Fibroblast of skin of abdomen (primary cell): ENCODE measurements at regions not wholly inside any gene's neighbourhood (a gene's known extent, or its start where the extent isn't known, plus 50 kb on each side); places are given as distances from the start of the nearest gene placed in this dataset.
"Not testable (repeated sequence)": the region's sequence is repeated elsewhere in the genome, so short reads cannot be mapped to it uniquely, and the experiment has no call there.

Experiments
- DNase-seq: peaks from one replicate; pipeline ENCODE4 v3.0.0-alpha.2; 2013

GRCh38 chr11:133636711-133637355, 104.5 kb upstream of the OPCML start:
- DNase-seq: no peak

GRCh38 chr11:133635244-133635739, 103.0 kb upstream of the OPCML start:
- no peak for DNase-seq

GRCh38 chr11:133628371-133628770, 96.1 kb upstream of the OPCML start:
- not testable (repeated sequence) for DNase-seq

- DNase-seq: no peak
Observed at GRCh38 chr11:133621611-133622010, 89.3 kb upstream of the OPCML start.

GRCh38 chr11:133619973-133620372, 87.7 kb upstream of the OPCML start:
- no peak for DNase-seq

- DNase-seq: no peak
Observed at GRCh38 chr11:133619397-133619796, 87.1 kb upstream of the OPCML start.

GRCh38 chr11:133618544-133618943, 86.2 kb upstream of the OPCML start:
- no peak for DNase-seq

- no peak for DNase-seq
Observed at GRCh38 chr11:133608496-133608895, 76.2 kb upstream of the OPCML start.

GRCh38 chr11:133606124-133606523, 73.8 kb upstream of the OPCML start:
- no peak for DNase-seq

GRCh38 chr11:133605482-133605881, 73.2 kb upstream of the OPCML start:
- no peak for DNase-seq

GRCh38 chr11:133601641-133602040, 69.3 kb upstream of the OPCML start:
- DNase-seq: no peak

- DNase-seq: no peak
Observed at GRCh38 chr11:133600786-133601185, 68.5 kb upstream of the OPCML start.

- no peak for DNase-seq
Observed at GRCh38 chr11:133600306-133600705, 68.0 kb upstream of the OPCML start.

GRCh38 chr11:133598906-133599305, 66.6 kb upstream of the OPCML start:
- DNase-seq: no peak

GRCh38 chr11:133597236-133597635, 64.9 kb upstream of the OPCML start:
- no peak for DNase-seq

- no peak for DNase-seq
Observed at GRCh38 chr11:133595998-133596590, 63.8 kb upstream of the OPCML start.

- no peak for DNase-seq
Observed at GRCh38 chr11:133593036-133593435, 60.7 kb upstream of the OPCML start.

GRCh38 chr11:133586903-133587517, 54.7 kb upstream of the OPCML start:
- no peak for DNase-seq

GRCh38 chr11:133582750-133583149, 50.4 kb upstream of the OPCML start:
- no peak for DNase-seq

GRCh38 chr11:133582326-133582725, 50.0 kb upstream of the OPCML start:
- no peak for DNase-seq
